Cardiac fibroblast (primary cell): ENCODE measurements at regions not wholly inside any gene's neighbourhood (a gene's known extent, or its start where the extent isn't known, plus 50 kb on each side); places are given as distances from the start of the nearest gene placed in this dataset.

Experiments used
- DNase-seq, 2 donors: peaks; one replicate each; pipeline versions ENCODE4 v3.0.0 to v3.0.0-alpha.2; 2010; ENCODE audit warnings: low read depth in 2 of 2
- H3K4me3 ChIP-seq, 2 donors: replicated peaks in 1 of 2; 1 replicate in 1 of 2; 2 replicates in 1 of 2; pipeline ENCODE4 v1.5.1; 2011; ENCODE audit warnings: low read depth in 2 of 2, low read length in 2 of 2, mild to moderate bottlenecking in 2 of 2, moderate library complexity in 1 of 2
- CTCF ChIP-seq: IDR thresholded peaks from one replicate; pipeline ENCODE4 v1.5.1; 2011; ENCODE audit warnings: low read depth, mild to moderate bottlenecking, low read length, inconsistent platforms

- no peak for TF ChIP-seq CTCF
- H3K4me3 ChIP-seq, result no peak overlapping the region
- no peak for DNase-seq
These were observed 198.2 kb downstream of the KIF4B start for GRCh38 chr5:155211764-155212163.

- H3K4me3 ChIP-seq, result no peak overlapping the region
- no peak for DNase-seq
- no peak for TF ChIP-seq CTCF
These were observed 208.8 kb downstream of the KIF4B start for GRCh38 chr5:155222393-155222792.

GRCh38 chr5:155229135-155229534 lies 215.6 kb downstream of the KIF4B start:
- no peak for DNase-seq
- no peak for TF ChIP-seq CTCF
- no peak overlapping the region for H3K4me3 ChIP-seq

GRCh38 chr5:155239803-155240202 lies 226.2 kb downstream of the KIF4B start:
- H3K4me3 ChIP-seq, result no peak overlapping the region
- DNase-seq, result no peak
- no peak for TF ChIP-seq CTCF

- H3K4me3 ChIP-seq, result no peak overlapping the region
- no peak for DNase-seq
- no peak for TF ChIP-seq CTCF
These were observed 237.0 kb downstream of the KIF4B start for GRCh38 chr5:155250596-155250995.

GRCh38 chr5:155252025-155252424 lies 238.5 kb downstream of the KIF4B start:
- H3K4me3 ChIP-seq, result no peak overlapping the region
- DNase-seq, result no peak
- no peak for TF ChIP-seq CTCF

GRCh38 chr5:155252717-155253116 lies 239.2 kb downstream of the KIF4B start:
- no peak for TF ChIP-seq CTCF
- no peak for DNase-seq
- H3K4me3 ChIP-seq, result no peak overlapping the region
